ENCODE measurements at regions not wholly inside any gene's neighbourhood (a gene's known extent, or its start where the extent isn't known, plus 50 kb on each side); places are given as distances from the start of the nearest gene placed in this dataset.
"Not testable (repeated sequence)": the region's sequence is repeated elsewhere in the genome, so short reads cannot be mapped to it uniquely, and the experiment has no call there.

DNA sequence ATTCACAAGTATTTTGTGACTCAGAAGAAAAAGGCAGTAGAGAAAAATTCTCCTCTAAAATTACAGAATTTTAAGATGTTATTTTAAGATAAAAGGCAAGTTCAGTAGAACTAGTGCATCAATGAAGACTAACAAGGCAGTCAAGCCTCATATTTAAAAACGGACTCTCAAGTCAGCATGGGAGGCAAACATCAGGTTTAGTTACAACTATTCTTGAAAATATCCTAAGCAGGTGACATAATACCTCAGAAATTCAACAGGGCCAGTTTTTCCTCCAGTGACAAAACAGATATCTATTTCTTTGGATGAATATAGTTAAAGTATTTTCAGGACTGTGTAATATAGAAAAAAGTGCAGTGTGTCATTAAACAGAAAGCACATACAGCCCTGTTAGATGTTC is 194.0 kb upstream of the NMUR2 start:
- Mint-ChIP-seq H3K9me3 (no peaks in the 10 kb centered on the region), H3K4me1 (peaks cover 15% of the 10 kb centered on the region), H3K36me3 (ENCODE audit: low read depth) (no peaks in the 10 kb centered on the region), H3K4me3 (no peak overlapping the region), H3K27me3 (ENCODE audit: insufficient read depth) (no peaks in the 10 kb centered on the region), H3K27ac (no peak overlapping the region)
- H3K9ac ChIP-seq (ENCODE audit: extremely low read depth, low read length, poor library complexity, severe bottlenecking), result no peak overlapping the region
- H3K4me3 ChIP-seq (ENCODE audit: low read length), result no peak overlapping the region
- no peak overlapping the region for H3K27ac ChIP-seq (ENCODE audit: low read depth, low read length)
- peaks cover 6% of the 10 kb centered on the region for H3K9me3 ChIP-seq (ENCODE audit: control insufficient read depth, low read length)
- H3K27me3 ChIP-seq (ENCODE audit: control insufficient read depth, insufficient read depth, low read length, poor library complexity, severe bottlenecking), result no peaks in the 10 kb centered on the region
- 76 to 100% methylated on average over 1 of the region's 1 CpG for WGBS, 2 experiments (ENCODE audit: insufficient coverage in 1 of 2, insufficient read length in 1 of 2)
- H3K36me3 ChIP-seq (ENCODE audit: control insufficient read depth, insufficient read depth, low read length), result no peaks in the 10 kb centered on the region
- peaks cover 3% of the 10 kb centered on the region for H3K4me1 ChIP-seq (ENCODE audit: control insufficient read depth, insufficient read depth, low read length)
- no peak for DNase-seq
- TF ChIP-seq, protein P1, sequence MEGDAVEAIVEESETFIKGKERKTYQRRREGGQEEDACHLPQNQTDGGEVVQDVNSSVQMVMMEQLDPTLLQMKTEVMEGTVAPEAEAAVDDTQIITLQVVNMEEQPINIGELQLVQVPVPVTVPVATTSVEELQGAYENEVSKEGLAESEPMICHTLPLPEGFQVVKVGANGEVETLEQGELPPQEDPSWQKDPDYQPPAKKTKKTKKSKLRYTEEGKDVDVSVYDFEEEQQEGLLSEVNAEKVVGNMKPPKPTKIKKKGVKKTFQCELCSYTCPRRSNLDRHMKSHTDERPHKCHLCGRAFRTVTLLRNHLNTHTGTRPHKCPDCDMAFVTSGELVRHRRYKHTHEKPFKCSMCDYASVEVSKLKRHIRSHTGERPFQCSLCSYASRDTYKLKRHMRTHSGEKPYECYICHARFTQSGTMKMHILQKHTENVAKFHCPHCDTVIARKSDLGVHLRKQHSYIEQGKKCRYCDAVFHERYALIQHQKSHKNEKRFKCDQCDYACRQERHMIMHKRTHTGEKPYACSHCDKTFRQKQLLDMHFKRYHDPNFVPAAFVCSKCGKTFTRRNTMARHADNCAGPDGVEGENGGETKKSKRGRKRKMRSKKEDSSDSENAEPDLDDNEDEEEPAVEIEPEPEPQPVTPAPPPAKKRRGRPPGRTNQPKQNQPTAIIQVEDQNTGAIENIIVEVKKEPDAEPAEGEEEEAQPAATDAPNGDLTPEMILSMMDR (conservative IDR thresholded peaks at IDR 0.05), result no peak

DNA sequence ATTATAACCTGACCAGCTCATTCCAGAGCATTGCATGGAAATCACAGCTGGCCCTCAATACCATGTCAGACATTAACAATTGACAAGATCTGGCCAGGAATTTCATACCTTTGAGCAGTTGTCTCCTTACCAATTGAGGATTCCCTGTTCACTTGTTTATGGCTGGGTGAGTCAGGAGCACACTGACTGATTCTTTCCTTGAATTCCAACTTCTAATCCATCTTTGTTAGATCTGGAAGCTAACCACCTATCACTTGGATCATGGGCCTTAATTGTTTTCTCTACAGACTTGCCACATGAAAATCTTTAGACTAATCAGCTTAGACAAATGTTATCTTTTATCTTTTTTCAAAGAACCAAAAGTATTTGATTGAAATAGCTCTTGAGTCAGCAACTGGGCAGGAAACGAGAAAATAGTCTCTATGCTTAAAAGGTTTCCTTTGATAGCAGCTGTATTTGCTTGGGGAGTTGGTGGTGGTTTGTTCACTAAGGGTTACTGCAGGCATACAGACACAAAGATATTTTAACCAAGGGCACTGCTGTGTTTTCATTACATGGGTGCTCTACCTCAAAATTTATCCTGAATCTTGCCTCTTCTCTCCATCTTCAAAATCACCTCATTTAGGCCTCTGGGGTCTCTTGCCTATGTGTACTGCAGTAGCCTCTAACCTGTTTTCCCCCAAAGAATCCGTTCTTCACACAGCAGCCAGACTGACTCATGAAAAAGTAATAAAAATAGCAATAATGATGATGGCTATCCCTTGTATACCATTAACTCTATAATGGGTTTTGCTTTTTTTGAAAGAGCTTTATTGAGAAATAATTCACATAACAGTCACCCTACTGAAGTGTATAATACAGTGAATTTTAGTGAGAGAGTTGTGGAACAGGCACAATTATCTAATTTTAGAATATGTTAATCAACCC is 197.0 kb upstream of the NMUR2 start:
- no peaks in the 10 kb centered on the region for H3K36me3 Mint-ChIP-seq (ENCODE audit: low read depth)
- Histone ChIP-seq H3K4me3 (ENCODE audit: low read length) (peak overlapping the region; percentile 11), H3K9ac (ENCODE audit: extremely low read depth, low read length, poor library complexity, severe bottlenecking) (no peak overlapping the region), H3K4me1 (ENCODE audit: control insufficient read depth, insufficient read depth, low read length) (peaks cover 3% of the 10 kb centered on the region), H3K27me3 (ENCODE audit: control insufficient read depth, insufficient read depth, low read length, poor library complexity, severe bottlenecking) (no peaks in the 10 kb centered on the region), H3K27ac (ENCODE audit: low read depth, low read length) (no peak overlapping the region), H3K9me3 (ENCODE audit: control insufficient read depth, low read length) (peaks cover 23% of the 10 kb centered on the region), H3K36me3 (ENCODE audit: control insufficient read depth, insufficient read depth, low read length) (peaks cover 4% of the 10 kb centered on the region)
- H3K4me3 Mint-ChIP-seq, result no peak overlapping the region
- H3K9me3 Mint-ChIP-seq, result peaks cover 2% of the 10 kb centered on the region
- no peaks in the 10 kb centered on the region for H3K27me3 Mint-ChIP-seq (ENCODE audit: insufficient read depth)
- TF ChIP-seq, protein P1 (conservative IDR thresholded peaks at IDR 0.05), result no peak
- H3K4me1 Mint-ChIP-seq, result peaks cover 15% of the 10 kb centered on the region
- no peak for DNase-seq
- 55% methylated on average over 2 of the region's 2 CpGs; no CpG with 5 or more reads in 1 of the 2 experiments for WGBS, 2 experiments (ENCODE audit: insufficient coverage in 1 of 2, insufficient read length in 1 of 2)
- peak overlapping the region; percentile 81 for H3K27ac Mint-ChIP-seq

DNA sequence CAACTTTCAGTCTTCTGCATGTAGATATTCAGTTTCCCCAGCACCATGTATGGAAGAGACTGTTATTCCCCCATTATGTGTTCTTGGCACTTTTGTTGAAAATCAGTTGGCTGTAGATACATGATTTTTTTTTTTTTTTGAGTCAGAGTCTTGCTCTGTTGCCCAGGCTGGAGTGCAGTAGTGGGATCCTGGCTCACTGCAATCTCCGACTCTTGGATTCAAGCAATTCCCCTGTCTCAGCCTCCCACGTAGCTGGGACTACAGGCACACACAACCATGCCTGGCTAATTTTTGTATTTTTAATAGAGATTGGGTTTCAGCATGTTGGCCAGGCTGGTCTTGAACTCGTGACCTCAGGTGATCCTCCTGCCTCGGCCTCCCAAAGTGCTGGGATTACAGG is 201.0 kb upstream of the NMUR2 start:
- H3K4me3 ChIP-seq (ENCODE audit: low read length); H3K27ac ChIP-seq (ENCODE audit: low read depth, low read length); H3K4me3 Mint-ChIP-seq; H3K4me1 ChIP-seq (ENCODE audit: control insufficient read depth, insufficient read depth, low read length); H3K27ac Mint-ChIP-seq; DNase-seq; H3K36me3 ChIP-seq (ENCODE audit: control insufficient read depth, insufficient read depth, low read length); H3K9ac ChIP-seq (ENCODE audit: extremely low read depth, low read length, poor library complexity, severe bottlenecking); H3K27me3 ChIP-seq (ENCODE audit: control insufficient read depth, insufficient read depth, low read length, poor library complexity, severe bottlenecking); H3K9me3 Mint-ChIP-seq; H3K36me3 Mint-ChIP-seq (ENCODE audit: low read depth); H3K27me3 Mint-ChIP-seq (ENCODE audit: insufficient read depth): not testable (repeated sequence)
- 95 to 100% methylated on average over 3 to 4 of the region's 4 CpGs for WGBS, 2 experiments (ENCODE audit: insufficient coverage in 1 of 2, insufficient read length in 1 of 2)
- H3K9me3 ChIP-seq (ENCODE audit: control insufficient read depth, low read length), result peaks cover 17% of the 10 kb centered on the region
- H3K4me1 Mint-ChIP-seq, result peaks cover 23% of the 10 kb centered on the region

All from endodermal cell (in vitro differentiated cells).